DND-41 (cell line): ENCODE measurements at regions not wholly inside any gene's neighbourhood (a gene's known extent, or its start where the extent isn't known, plus 50 kb on each side); places are given as distances from the start of the nearest gene placed in this dataset.

Experiments
- ATAC-seq: fragments of 200-7000 bp; cut with Tn5 transposase; 3 replicates; pipeline ENCODE4 v1.9.1; 2021; ENCODE audit warnings: low read depth; ENCODE audit not compliant: insufficient read depth
- DNase-seq: peaks from one replicate; pipeline ENCODE4 v3.0.0-alpha.2; 2020
- H2AFZ ChIP-seq: 2 replicates; pipeline ENCODE4 v1.6.0; 2012; ENCODE audit warnings: low read depth, low read length
- H3K27ac ChIP-seq: 2 replicates; pipeline ENCODE4 v1.5.1; 2012; ENCODE audit warnings: low read length, inconsistent platforms
- H3K27me3 ChIP-seq: fragments of 200-600 bp; sonication (generic); 2 replicates; pipeline ENCODE4 v1.6.0; 2012; ENCODE audit warnings: low read length, mild to moderate bottlenecking, inconsistent platforms; ENCODE audit not compliant: insufficient read depth, poor library complexity
- H3K36me3 ChIP-seq: 2 replicates; pipeline ENCODE4 v1.5.1; 2012; ENCODE audit warnings: low read length, inconsistent platforms; ENCODE audit not compliant: insufficient read depth
- H3K4me1 ChIP-seq: 2 replicates; pipeline ENCODE4 v1.5.1; 2012; ENCODE audit warnings: mild to moderate bottlenecking, low read length; ENCODE audit not compliant: insufficient read depth
- H3K4me2 ChIP-seq: 2 replicates; pipeline ENCODE4 v1.6.0; 2012; ENCODE audit warnings: mild to moderate bottlenecking, moderate library complexity, low read length, inconsistent platforms; ENCODE audit not compliant: insufficient read depth
- H3K4me3 ChIP-seq, 2 experiments: fragments of 200-600 bp in 1 of 2; shearing (Covaris generic) in 1 of 2; 2 replicates each; pipeline ENCODE4 v1.5.1; 2012 to 2016; ENCODE audit warnings: inconsistent platforms in 2 of 2, low read length in 2 of 2, mild to moderate bottlenecking in 2 of 2, low read depth in 1 of 2, moderate library complexity in 1 of 2
- H3K79me2 ChIP-seq: 2 replicates; pipeline ENCODE4 v1.6.0; 2012; ENCODE audit warnings: low read length, inconsistent platforms; ENCODE audit not compliant: insufficient read depth
- H3K9ac ChIP-seq: 2 replicates; pipeline ENCODE4 v1.6.0; 2012; ENCODE audit warnings: low read depth, mild to moderate bottlenecking, inconsistent platforms, low read length, moderate library complexity
- H3K9me3 ChIP-seq: 2 replicates; pipeline ENCODE4 v1.5.1; 2012; ENCODE audit warnings: low read length, moderate library complexity, mild to moderate bottlenecking, inconsistent platforms; ENCODE audit not compliant: insufficient read depth, severe bottlenecking
- H4K20me1 ChIP-seq: 2 replicates; pipeline ENCODE4 v1.6.0; 2012; ENCODE audit warnings: low read length; ENCODE audit not compliant: insufficient read depth
- CTCF ChIP-seq: IDR thresholded peaks from 2 replicates; pipeline ENCODE4 v1.5.1; 2012; ENCODE audit warnings: borderline replicate concordance, low read length, moderate library complexity, mild to moderate bottlenecking; ENCODE audit not compliant: poor library complexity, severe bottlenecking; ENCODE audit errors: extremely low read depth
- EZH2 ChIP-seq: IDR thresholded peaks from 3 replicates; pipeline ENCODE4 v1.6.1; 2012; ENCODE audit warnings: borderline replicate concordance, low read depth, mild to moderate bottlenecking, moderate library complexity, low read length, inconsistent platforms; ENCODE audit not compliant: severe bottlenecking

- Histone ChIP-seq H3K9ac (no peak overlapping the region), H3K4me1 (peaks cover 11% of the 10 kb centered on the region), H3K36me3 (no peaks in the 10 kb centered on the region), H3K27ac (no peak overlapping the region), H3K27me3 (no peaks in the 10 kb centered on the region), H3K4me3 (no peak overlapping the region), H3K4me2 (no peak overlapping the region), H4K20me1 (no peaks in the 10 kb centered on the region), H3K79me2 (no peaks in the 10 kb centered on the region), H3K9me3 (no peaks in the 10 kb centered on the region), H2AFZ (no peak overlapping the region)
- TF ChIP-seq EZH2: no peak
- TF ChIP-seq CTCF: no peak
- DNase-seq: no peak
- no peak for ATAC-seq
Observed at GRCh38 chr5:100691085-100691484, 155.9 kb downstream of the FAM174A start.

GRCh38 chr5:100691548-100691947 lies 156.4 kb downstream of the FAM174A start:
- DNase-seq: no peak
- Histone ChIP-seq H3K4me2 (no peak overlapping the region), H2AFZ (no peak overlapping the region), H3K27ac (no peak overlapping the region), H3K9ac (no peak overlapping the region), H3K4me1 (peaks cover 13% of the 10 kb centered on the region), H3K4me3 (no peak overlapping the region), H3K9me3 (no peaks in the 10 kb centered on the region), H3K79me2 (no peaks in the 10 kb centered on the region), H3K27me3 (no peaks in the 10 kb centered on the region), H4K20me1 (no peaks in the 10 kb centered on the region), H3K36me3 (no peaks in the 10 kb centered on the region)
- TF ChIP-seq EZH2: no peak
- no peak for TF ChIP-seq CTCF
- no peak for ATAC-seq

- no peaks in the 10 kb centered on the region for H3K79me2 ChIP-seq
Observed at GRCh38 chr5:100693481-100693880, 158.3 kb downstream of the FAM174A start.

More at GRCh38 chr5:100693481-100693880, 158.3 kb downstream of the FAM174A start:
- Histone ChIP-seq H3K4me3 (no peak overlapping the region), H3K27ac (no peak overlapping the region), H4K20me1 (no peaks in the 10 kb centered on the region), H3K4me1 (peaks cover 13% of the 10 kb centered on the region), H3K9me3 (no peaks in the 10 kb centered on the region), H3K36me3 (no peaks in the 10 kb centered on the region), H2AFZ (no peak overlapping the region), H3K27me3 (no peaks in the 10 kb centered on the region), H3K9ac (no peak overlapping the region), H3K4me2 (no peak overlapping the region)
- TF ChIP-seq CTCF: no peak
- no peak for TF ChIP-seq EZH2
- no peak for DNase-seq
- ATAC-seq: no peak
